Activated T-helper 1 cell treated with anti-CD3 and anti-CD28 coated beads, Interleukin-2, amount 50 U/mL, for 16 hours (primary cell): ENCODE measurements at regions not wholly inside any gene's neighbourhood (a gene's known extent, or its start where the extent isn't known, plus 50 kb on each side); places are given as distances from the start of the nearest gene placed in this dataset.

ENCODE experiments used
- DNase-seq, 2 donors: peaks; one replicate each; pipeline ENCODE4 v3.0.0-alpha.2; 2020; ENCODE audit warnings: low read depth in 1 of 2, low spot score in 1 of 2

DNA sequence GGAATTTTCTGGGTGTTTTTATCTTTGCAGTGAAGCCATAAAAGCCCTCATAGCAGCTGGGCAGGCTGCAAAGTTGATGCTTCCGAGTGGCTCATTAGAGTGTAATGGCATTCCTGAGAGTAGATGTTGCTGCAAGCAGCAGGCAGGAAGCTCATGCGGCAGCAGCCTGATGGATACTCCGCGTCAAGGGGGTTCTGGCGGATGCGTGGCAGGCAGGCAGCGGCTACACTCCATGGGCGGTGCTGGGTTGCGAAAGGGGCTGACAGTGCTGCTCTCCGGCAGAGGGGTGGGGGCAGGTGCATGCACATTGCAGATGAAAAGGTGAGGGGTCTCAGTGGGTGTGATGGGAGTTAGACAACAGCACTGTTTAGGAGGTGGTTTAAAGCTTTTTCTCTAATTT, 93.2 kb upstream of the AJAP1 start:
- DNase-seq, result no peak

DNA sequence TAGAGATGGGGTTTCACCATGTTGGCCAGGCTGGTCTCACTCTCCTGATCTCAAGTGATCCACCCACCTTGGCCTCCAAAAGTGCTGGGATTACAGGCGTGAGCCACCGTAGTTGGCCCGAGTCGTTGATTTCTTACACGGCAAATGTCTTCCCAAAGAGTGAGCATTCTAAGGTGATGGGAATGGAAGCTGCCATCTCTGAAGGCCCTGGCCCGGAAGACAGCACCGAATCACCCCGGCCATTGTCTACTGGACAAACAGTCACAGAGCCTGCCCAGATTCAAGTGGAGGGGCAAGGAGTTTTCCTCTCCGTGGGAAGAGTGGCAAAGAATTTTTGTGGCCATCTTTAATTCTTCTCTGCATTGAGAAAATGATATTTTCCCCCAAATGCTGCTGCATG, 92.1 kb upstream of the AJAP1 start:
- no peak for DNase-seq

DNA sequence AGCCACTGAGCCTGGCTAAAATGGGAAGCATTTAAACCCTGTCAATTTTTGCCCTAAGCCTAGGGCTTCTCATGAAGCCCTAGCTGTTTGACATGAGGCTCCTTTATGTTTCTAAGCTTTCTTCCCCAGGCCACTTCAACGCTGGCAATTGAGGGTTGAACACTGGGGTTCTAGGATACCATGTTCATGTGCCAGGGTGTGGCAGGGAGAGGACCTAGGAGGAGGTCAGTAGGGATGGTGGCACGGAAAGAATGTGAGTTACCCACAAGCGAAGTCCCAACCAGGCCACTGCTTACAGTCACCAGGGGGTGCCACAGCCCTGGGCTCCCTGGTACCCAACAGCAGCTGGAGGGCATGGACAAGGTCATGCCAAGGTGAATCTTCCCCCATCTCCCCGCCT, 90.8 kb upstream of the AJAP1 start:
- no peak for DNase-seq

DNA sequence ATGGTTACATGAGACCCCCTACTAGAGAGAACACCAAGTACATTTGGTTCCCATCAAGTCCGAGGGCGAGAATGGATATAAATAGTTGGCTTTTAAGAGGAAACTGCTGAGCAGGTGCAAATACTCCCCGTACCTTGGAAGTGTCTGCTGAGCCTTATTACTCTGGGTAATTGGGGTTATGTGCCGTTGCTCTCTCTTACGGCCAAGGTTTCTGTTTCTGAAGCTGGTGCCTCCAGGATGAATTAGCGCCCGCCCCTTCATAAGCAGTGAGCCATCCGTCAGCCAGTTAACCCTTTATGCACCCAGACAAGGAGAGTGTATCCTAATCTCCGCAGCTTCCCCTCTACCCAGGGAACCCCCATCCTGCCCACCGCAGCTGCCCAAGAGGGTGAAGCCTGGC, 90.4 kb upstream of the AJAP1 start:
- DNase-seq, result no peak

DNA sequence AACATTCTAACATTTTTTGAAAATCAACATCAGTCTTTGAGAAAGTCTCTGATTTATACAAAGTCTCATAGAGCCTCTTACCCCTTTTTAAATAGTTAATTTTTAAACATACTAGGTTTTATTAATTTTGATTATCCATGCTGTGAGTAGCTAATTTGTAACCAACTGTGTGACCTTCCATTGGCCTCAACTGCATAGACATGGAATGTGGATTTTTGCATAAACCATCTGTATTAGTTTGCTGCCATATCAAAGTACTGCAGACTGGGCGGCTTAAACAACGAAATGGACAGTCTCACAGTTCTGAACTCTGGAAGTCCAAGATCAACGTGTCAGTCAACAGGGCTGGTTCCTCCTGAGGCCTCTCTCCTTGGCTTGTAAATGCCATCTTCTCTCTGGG, 89.2 kb upstream of the AJAP1 start:
- DNase-seq, result no peak

DNA sequence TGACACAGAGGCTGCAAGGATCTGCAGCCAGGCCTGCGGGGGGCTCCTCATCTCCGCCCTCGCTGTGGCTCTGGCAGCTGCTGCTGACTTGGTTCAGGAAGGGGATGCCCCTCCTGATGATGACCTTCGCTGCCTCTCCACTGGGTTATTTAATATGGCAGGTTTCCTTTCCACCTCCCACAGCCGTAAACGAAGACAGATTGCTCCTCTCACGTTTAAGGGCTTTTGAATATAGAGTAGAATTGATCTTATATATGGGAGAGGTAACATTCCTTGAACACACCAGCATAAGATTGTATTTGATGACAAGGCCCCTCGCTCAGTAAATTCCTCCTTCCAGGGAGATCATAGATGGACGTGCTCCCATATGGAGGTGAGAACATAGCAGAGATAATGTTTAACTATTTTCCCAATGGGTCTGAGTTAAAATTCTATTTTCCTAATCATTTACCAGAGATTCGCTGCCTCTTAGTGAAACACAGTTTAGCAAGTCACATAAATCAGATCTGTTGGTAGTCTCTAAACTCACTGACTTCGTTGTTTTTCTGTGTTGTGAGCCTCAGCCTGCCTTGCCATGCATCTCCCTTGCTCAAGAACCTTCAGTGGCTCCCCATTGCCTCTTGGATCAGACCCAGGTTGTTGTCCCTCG, 88.5 kb upstream of the AJAP1 start:
- no peak for DNase-seq

DNA sequence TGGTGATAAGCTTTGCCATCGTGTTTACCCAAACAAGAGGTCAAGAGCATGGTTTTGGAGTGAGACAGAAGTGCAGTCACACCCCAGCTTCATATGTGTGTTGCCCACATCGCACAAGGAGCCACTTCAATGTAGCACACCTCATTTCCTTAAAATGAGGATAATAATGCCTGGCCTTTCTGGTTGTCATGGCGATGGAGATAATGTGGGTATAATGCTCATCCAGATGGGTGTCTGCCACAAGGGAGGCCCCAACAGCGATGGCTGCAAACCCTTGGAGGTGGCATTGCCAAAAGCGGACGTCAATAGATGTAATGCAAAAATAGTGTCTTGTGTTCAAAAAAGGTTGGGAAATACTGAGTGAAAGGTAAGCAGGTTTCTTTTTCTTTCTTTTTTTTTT, 83.1 kb upstream of the AJAP1 start:
- no peak for DNase-seq

DNA sequence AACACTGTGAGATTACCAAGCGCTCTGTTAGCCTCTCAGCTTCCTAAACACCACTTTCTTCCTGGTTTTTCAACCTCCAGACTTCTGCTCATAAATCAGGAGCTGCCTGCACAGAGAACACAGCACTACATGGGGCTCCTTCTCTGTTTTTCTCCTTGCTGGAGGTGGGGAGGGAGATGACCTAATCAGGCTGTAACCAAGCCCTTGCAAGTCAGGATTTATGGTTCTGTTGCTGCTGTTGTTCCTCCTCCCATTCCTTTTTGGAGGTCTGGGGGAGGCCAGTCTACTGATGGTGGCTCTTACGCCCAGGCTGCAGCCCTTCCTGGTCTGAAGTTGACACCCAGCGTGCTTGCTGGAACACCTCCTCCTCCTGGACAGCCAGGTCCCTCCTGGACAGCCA, 80.9 kb upstream of the AJAP1 start:
- no peak for DNase-seq

DNA sequence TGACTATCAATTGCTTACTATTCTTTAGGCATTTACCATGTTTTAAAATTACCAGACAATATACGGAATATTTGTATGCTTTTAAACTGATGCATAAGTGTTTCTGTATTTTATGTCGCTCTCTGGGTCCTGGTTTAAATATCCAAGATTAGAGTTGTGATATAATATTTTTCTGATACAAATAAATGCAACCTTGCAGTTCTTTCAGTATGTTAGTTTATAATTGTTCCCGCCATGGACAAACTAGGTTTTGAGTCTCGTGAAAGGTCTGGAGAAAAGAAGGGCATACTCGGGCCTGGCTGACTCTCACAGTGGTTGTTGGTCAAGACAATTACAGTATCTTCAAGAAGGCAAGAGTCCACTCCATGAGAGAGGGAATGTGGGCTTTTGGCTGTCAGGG, 72.6 kb upstream of the AJAP1 start:
- no peak for DNase-seq

DNA sequence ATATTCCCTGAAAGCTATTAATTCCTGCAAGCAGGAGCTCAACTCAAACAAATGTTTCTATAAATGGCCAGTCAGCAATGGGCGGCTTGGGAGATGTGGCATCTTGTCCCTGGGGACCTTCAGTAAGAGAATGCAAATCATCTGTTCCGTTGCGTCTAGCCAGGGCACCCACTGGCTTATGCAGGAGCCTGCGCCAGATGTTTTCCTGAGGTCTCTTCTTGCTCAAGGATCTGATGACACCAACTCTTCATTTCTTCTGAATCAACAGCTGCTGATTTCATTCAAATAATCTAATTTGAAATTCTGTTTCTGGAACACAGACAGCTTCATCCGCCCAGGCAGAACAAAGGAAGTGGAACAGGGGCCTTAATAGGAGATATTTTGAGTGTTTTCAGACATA, 70.0 kb upstream of the AJAP1 start:
- no peak for DNase-seq

DNA sequence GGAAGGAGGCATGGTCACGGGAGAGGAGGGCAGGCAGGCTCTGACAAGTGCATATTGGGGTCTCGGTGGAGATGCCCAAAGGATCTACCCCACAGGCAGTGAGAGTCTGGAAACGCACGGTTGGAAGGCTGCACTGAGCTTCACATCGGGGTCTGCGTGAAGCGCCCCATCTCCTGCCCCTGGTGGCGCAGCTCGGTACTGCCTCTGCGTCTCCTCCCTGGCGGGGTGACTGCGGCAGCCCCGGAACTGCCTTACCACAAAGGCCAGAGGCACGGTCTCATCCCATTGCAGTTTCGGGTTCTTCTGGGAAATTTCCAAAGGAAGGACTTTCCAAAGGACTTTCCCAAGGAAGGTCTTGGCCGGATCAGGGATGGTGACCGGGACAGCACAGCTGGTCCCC, 69.2 kb upstream of the AJAP1 start:
- peak in 1 of 2 donors; percentile 4 for DNase-seq

DNA sequence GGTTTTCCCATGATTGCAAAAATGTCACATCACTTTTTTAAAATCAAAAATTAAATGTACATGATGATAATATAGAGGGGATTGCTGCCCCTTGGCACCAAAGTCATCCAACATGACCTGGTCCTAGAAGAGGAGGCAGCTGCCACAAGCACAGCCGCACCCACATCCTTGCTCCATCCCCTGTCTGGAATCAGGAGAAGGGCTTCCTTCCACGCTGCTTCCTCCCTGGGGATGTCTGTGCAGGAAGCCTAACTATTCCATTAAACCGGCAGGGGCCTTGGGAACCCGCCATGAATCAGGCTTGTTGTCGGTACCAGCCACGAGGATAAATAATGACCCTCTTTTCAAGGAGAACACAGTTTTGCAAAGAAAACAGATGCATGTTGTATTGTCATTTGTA, 68.7 kb upstream of the AJAP1 start:
- DNase-seq, result no peak

DNA sequence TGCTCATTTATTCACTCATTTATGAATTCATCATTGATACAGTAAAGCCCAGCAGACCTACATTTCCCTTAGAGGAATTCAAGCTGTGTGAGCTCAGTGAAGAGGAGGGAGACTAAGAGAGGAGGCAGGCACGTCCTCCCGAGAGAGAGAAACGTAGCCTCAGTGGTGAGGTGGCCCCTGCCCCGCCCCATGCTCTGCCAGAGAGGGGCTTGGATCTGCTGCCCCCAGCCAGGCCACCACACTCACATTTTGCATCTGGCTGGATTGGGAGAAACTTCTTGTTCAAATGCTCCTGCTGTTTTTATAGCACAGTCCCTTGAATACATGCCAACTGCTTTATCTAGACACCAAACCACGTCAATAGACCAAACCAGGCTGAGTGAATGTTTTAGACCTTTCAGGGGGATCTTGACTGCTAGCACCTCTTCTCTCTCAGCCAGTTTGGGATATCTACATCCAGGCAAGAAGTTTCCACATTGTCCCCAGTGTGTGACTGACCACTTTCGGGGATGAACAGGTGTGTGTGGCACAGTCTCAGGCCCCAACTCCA, 67.7 kb upstream of the AJAP1 start:
- DNase-seq, result no peak

DNA sequence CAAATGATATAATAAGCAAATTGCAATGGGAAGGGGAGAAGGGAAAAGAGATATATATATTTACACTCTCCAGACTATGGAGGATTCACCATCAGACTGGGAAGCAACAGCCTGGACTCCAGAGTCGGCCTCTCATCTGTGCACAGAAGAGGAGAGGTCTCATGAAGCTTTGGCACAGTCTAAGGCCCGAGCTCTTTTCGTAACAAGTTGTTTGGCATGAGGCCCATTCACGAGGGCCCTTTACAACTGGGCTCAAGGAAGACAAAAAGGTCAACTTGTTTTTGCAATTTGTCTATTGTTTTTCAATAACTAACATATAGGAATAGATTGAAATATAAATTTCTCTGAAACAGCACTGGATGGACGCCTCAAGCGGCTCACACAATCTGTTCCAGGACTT, 66.7 kb upstream of the AJAP1 start:
- DNase-seq, result no peak

DNA sequence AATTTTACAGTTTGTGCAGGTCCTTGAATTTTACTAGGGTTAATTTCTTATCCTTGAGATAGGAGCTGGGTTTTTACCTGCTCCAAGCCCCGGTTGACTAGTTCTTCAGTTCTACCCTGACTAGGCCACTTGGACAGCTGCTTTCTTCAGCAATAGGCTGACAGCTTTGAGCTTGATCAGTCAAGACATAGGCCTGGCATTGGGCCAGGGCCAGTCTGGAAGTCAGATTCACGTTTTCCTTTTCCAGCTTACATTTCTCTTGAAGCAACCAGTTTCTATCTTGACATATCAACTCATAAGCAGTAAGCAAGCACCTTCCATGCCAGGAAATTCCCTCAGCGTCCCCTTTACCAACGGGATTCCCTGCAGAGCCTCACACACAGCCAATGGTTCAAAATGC, 63.7 kb upstream of the AJAP1 start:
- DNase-seq, result no peak

DNA sequence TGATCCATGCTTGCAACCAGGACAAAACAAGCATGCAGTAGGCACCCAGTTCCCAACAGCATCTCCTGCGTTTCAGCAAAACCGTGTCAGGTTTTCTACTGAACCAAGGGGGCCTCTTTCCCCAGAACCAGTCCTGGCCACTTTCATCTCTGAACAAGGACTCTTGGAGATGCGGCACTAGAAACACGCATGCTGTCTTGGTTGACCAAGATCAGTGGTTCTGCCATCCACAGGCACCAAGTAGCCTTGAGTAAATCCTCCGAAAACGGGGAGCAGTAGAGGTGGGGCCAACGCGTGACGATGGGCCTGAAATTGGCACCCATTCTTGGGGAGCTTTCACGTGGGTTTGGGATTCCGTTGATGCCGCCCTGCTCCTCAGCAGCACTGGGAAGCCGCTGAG, 62.5 kb upstream of the AJAP1 start:
- DNase-seq, result no peak

DNA sequence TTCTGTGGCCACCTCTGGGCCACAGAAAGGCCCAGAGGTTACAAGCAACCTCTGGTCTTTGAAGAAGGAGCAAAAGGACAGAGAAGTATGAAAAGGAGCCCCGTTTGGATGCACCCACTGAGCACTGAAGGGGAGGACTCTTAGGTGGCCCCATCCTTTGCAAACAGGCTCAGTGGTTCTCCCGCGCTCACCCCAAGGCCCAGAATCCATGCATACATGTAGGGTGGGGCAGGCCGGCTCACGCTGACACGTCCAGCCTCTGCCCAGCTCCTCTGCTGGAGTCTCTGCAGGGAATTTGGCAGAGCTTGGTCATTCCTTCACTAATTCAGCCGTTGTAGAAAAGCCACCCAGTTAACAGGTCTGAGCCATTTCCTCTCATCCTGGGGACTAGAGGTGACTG, 61.3 kb upstream of the AJAP1 start:
- DNase-seq, result no peak

DNA sequence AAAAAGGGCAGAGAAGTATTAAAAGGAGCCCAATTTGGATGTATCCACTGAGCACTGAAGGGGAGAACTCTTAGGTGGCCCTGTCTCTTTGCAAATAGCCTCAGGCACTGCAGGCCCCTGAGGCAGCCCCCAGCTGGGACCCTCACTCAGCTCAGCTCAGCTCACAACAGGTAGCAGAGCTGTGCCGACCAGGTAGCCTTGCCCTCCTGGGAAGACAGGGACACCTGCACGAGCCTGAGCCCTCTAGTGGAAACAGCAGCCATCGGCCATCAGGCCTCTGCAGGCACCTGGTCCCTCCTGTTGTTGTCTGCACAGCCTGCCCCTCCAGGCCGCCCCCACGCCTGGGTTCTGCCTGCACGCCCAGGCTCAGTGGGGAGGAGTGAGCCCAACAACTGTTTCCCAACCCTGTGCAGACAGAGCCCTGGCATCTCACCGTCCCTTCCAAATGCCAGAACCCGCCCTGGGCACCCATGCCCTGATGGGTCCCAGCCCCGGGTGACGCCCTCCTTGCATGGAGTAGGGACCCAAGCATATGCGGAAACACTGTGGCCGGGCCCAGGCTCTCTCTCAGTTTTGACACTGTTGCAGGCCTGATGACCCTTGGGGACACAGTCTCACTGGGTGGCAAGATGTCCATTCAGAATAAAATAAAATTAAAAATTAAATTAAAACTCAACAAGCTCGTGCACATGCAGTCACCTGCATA, 60.0 kb upstream of the AJAP1 start:
- no peak for DNase-seq

DNA sequence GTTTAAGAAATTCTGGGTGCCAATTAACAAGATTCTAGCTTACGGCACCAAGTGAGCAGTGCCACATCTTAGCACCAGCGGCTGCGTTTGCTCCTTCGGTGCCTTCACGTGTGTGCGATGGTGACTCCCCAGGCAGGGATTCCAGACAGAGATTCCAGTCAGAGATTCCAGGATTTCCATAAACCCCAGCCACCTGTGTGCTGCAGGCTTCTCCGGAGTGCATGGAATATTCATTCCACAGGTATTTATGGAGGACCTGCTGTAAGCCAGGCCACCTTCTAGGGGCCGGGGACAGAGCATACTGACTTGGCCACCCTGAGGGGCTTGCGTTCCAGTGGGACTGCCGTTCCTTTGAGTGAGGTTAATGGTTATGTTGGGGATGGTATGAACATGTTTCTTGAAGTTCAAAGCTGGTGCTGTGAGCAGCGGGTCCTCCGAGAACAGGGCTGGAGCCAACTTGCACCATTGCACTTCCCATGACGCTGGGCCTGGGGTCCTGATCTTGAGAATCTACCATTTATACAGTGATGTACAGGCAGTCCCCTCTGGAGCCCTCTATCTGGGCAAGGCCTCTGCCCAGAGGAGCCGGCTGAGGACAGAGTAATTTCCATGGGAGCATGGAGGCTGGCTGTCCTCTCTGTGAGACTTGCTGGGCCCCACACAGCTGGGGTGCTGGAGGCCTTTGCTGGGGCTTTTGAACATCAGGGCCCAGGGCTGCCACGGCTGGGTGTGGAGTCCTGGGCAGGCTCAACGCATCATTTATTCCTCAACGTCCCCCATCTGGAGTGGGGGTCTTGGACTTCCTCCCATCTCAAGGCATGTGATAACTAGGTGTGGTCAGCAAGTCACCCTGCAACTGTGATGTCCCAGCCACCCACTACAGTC, 58.8 kb upstream of the AJAP1 start:
- DNase-seq, result no peak

DNA sequence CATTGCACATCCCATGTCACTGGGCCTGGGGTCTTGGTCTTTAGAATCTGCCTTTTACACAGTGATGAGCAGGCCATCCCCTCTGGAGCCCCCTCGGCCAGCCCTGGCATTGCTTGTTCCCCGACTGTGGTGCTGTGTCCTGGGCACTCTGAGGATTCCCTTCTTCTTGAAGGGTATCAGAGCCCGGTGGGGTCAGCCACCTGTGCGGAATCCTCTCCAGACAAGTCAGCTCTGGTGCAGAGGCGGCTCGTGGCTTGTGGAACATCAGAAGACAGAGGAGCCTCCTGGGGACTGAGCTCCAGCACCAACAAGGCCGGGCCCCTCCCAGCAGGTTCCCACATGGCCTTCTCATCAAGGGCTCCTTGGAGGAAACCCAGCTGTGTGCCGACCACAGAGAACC, 57.9 kb upstream of the AJAP1 start:
- no peak for DNase-seq

DNA sequence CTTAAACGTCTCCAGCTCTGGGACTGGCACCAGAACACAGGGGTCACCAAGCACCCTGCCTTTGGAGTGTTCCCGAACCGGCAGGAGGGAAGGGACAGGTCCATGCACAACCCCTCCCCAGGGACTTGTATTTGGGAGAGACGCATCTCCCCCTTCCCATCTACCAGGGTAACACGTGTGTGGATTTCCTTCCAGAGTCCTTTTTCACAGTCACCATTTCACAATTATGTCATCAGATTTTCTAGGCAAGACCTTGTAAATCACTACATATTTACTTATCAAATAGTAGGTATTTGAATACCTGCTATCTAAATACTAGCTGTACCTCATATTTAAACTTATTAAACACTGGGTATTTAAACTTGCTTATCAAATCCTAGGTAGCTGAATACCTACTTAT, 57.4 kb upstream of the AJAP1 start:
- no peak for DNase-seq

DNA sequence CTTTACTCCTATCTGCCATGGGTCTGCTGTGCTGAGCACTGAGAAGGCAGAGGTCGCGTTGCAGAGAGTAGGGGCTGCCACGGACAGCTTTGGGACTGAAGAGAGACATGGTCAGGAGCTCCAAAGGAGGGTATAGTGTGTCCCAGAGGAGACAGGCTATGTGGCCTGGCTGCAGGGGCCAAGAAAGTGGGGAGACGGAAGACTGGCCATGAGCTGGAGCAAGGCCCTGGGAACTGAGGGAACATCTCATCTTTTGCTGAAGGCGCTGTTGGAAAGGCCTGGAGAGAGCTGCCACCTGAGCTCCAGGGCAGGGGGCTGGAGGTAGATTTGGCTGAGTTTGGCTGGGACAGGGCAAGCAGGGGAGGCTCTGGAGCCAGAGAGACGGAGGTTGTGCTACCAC, 55.8 kb upstream of the AJAP1 start:
- no peak for DNase-seq
